Type B pancreatic cell (in vitro differentiated cells): ENCODE measurements at regions not wholly inside any gene's neighbourhood (a gene's known extent, or its start where the extent isn't known, plus 50 kb on each side); places are given as distances from the start of the nearest gene placed in this dataset.

ENCODE experiments used
- DNase-seq: peaks from one replicate; pipeline ENCODE4 v3.0.0; 2021; ENCODE audit warnings: mixed read lengths; ENCODE audit not compliant: unreplicated experiment; ENCODE audit errors: extremely low spot score
- H3K27ac Mint-ChIP-seq: 2 replicates; pipeline ENCODE4 v1.8.0; 2021; ENCODE audit warnings: mild to moderate bottlenecking, mixed read lengths
- H3K27me3 Mint-ChIP-seq: 2 replicates; pipeline ENCODE4 v1.8.0; 2021; ENCODE audit warnings: mixed read lengths
- H3K36me3 Mint-ChIP-seq: 2 replicates; pipeline ENCODE4 v1.8.0; 2021; ENCODE audit warnings: mixed read lengths
- H3K4me1 Mint-ChIP-seq: one replicate; pipeline ENCODE4 v1.8.0; 2021; ENCODE audit warnings: mixed read lengths; ENCODE audit not compliant: unreplicated experiment
- H3K4me3 Mint-ChIP-seq: 2 replicates; pipeline ENCODE4 v1.8.0; 2021; ENCODE audit warnings: mild to moderate bottlenecking, mixed read lengths
- H3K9me3 Mint-ChIP-seq: 2 replicates; pipeline ENCODE4 v1.8.0; 2021; ENCODE audit warnings: mixed read lengths
- TF ChIP-seq, protein P1 (sequence below): fragments of 200-600 bp; sonication (generic); conservative IDR thresholded peaks from 2 replicates; pipeline ENCODE4 v1.5.0; 2021; ENCODE audit warnings: antibody characterized with exemption, mild to moderate bottlenecking

DNA sequence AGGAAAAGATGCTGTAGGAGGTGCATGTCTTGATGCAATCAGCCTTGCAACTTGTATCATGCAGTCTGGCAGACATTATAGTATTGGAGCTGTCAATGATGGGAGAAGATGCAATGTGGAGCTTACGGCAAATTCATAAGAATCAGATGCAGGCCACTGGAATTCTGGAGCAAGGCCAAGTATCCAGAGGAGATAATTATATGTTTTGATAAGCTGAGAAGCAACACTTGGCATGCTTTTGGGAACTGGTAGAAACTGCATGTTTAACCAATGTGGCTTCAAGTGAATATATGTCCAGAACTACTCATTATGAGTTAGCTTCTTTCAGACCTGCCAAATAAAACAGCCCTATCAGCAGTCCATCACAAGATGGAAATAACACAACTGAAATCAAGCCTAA is 249.1 kb upstream of the PPFIA2 start:
- TF ChIP-seq, protein P1, sequence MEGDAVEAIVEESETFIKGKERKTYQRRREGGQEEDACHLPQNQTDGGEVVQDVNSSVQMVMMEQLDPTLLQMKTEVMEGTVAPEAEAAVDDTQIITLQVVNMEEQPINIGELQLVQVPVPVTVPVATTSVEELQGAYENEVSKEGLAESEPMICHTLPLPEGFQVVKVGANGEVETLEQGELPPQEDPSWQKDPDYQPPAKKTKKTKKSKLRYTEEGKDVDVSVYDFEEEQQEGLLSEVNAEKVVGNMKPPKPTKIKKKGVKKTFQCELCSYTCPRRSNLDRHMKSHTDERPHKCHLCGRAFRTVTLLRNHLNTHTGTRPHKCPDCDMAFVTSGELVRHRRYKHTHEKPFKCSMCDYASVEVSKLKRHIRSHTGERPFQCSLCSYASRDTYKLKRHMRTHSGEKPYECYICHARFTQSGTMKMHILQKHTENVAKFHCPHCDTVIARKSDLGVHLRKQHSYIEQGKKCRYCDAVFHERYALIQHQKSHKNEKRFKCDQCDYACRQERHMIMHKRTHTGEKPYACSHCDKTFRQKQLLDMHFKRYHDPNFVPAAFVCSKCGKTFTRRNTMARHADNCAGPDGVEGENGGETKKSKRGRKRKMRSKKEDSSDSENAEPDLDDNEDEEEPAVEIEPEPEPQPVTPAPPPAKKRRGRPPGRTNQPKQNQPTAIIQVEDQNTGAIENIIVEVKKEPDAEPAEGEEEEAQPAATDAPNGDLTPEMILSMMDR, result no peak
- H3K27ac Mint-ChIP-seq, result no peak overlapping the region

DNA sequence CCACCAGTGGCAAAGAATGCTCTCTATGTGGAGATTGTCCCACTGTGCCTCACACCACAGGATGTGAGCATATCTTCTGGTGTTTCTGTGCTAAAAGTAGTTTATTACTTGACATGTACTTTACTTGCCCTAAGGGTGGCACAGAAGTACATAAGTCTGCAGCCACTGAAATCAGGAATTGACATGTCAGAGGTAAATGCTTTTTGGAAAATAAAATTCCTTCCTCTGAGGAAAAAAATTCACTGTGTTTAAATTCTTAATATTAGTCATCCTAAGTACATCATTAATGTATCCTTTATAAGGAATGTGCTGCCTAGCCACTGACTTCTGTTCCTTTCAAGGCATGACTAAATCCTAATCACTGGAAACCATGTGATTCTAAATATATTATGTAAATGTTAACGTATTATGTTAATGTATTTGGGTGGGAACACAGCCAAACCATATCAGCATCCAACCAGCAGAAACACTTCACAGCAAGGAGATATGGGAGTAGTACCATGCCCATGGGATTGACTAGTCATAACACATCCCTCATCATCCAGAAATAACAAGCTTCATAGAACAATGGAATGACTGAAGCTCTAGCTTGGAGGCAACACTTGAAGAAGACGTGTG is 239.7 kb upstream of the PPFIA2 start:
- H3K27ac Mint-ChIP-seq, result no peak overlapping the region
- no peak overlapping the region for H3K4me3 Mint-ChIP-seq
- no peak for DNase-seq
- no peaks in the 10 kb centered on the region for H3K36me3 Mint-ChIP-seq
- H3K4me1 Mint-ChIP-seq, result no peaks in the 10 kb centered on the region
- H3K27me3 Mint-ChIP-seq, result no peaks in the 10 kb centered on the region
- peaks cover 5% of the 10 kb centered on the region for H3K9me3 Mint-ChIP-seq
- TF ChIP-seq, protein P1, result no peak

More for the DNA sequence above, 249.1 kb upstream of the PPFIA2 start:
- no peak for DNase-seq
- Mint-ChIP-seq H3K4me1 (no peaks in the 10 kb centered on the region), H3K4me3 (no peak overlapping the region), H3K9me3 (no peaks in the 10 kb centered on the region), H3K36me3 (no peaks in the 10 kb centered on the region), H3K27me3 (no peaks in the 10 kb centered on the region)

DNA sequence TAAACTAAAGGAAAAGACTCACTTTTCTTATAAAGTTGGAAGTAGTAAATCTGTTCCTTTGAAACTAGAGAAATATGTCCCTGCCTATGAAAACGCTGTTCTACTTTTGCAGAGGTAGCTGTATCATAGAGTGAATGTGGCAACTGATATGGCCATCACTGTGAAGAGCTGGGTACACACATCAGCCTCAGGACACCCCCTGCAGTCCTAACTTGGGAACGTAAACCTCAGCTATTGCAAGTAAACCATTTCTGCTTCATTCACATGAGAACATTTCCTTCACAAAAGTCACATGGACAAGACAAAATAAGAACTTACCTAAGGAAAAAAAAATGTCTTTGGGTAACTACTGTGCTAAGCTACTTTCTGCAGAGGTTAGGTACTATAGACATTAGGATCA is 233.3 kb upstream of the PPFIA2 start:
- no peaks in the 10 kb centered on the region for H3K4me1 Mint-ChIP-seq
- no peaks in the 10 kb centered on the region for H3K36me3 Mint-ChIP-seq
- H3K4me3 Mint-ChIP-seq, result no peak overlapping the region
- no peaks in the 10 kb centered on the region for H3K27me3 Mint-ChIP-seq
- no peak overlapping the region for H3K27ac Mint-ChIP-seq
- no peaks in the 10 kb centered on the region for H3K9me3 Mint-ChIP-seq
- no peak for DNase-seq
- TF ChIP-seq, protein P1, result peak; percentile 51

DNA sequence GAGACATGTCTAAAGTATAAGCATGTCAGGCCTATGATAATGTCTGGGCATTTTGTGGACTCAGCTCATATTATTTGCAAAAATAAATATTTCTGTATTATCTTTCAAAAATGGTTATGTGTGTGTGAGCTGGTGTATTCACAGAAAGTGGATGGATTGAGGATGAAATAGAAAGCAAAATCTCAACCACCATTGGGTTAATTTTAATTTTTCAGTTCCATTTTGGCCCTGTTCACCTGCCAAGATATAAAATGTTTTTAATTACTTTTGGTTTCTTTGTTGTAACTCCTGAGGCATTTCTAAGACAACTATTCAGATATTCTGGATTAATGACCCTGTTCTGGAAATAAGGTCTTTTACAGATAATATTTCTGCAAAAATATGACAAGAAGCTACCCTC is 232.7 kb upstream of the PPFIA2 start:
- H3K4me1 Mint-ChIP-seq, result no peaks in the 10 kb centered on the region
- H3K36me3 Mint-ChIP-seq, result no peaks in the 10 kb centered on the region
- H3K9me3 Mint-ChIP-seq, result no peaks in the 10 kb centered on the region
- no peak overlapping the region for H3K27ac Mint-ChIP-seq
- DNase-seq, result no peak
- TF ChIP-seq, protein P1, result no peak
- no peak overlapping the region for H3K4me3 Mint-ChIP-seq
- H3K27me3 Mint-ChIP-seq, result no peaks in the 10 kb centered on the region

DNA sequence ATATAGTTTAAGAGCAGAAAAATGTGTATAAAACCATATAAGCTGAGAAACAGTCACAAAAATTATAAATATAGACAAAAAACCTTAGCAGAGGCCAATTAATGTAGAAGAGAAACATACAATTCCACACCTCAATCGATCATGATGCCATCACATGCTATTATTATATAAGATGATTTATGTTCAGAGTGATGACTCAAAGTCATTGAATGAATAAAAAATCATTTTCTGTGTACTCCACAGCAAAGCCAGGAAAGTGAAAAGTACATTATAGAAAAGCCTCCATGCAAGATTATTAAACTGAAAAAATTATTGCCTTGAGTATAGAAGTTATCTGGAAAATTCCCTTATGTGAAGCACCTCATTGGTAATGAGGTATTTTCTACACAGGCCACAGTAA is 229.2 kb upstream of the PPFIA2 start:
- Mint-ChIP-seq H3K9me3 (no peaks in the 10 kb centered on the region), H3K4me3 (no peak overlapping the region), H3K27me3 (no peaks in the 10 kb centered on the region), H3K27ac (no peak overlapping the region), H3K36me3 (no peaks in the 10 kb centered on the region), H3K4me1 (no peaks in the 10 kb centered on the region)
- no peak for DNase-seq
- TF ChIP-seq, protein P1, result no peak

DNA sequence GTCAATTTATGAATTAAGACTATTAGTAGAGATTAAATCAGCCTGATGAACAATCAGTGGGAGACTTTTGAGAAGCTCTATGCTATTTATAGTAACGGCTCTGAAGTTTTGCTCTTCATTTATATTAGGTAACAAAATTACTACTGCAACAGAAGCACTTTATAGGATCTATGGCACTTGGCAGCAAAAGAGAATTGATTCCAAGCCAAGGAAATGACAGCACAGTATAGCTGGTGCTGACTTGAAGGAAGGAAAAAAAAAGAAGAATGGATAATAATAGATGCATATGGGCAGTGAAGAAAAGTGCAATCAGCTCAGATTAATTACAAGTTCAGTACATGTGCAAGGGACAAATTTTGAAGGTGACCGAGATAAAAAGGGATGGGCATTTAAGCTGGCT is 228.2 kb upstream of the PPFIA2 start:
- DNase-seq, result no peak
- TF ChIP-seq, protein P1, result no peak
- Mint-ChIP-seq H3K4me3 (no peak overlapping the region), H3K27me3 (no peaks in the 10 kb centered on the region), H3K9me3 (no peaks in the 10 kb centered on the region), H3K4me1 (no peaks in the 10 kb centered on the region), H3K36me3 (no peaks in the 10 kb centered on the region), H3K27ac (no peak overlapping the region)
